HG03457 (cell line): ENCODE measurements at regions not wholly inside any gene's neighbourhood (a gene's known extent, or its start where the extent isn't known, plus 50 kb on each side); places are given as distances from the start of the nearest gene placed in this dataset.

Experiments
- ATAC-seq: cut with Tn5 transposase; IDR thresholded peaks from one replicate; pipeline ENCODE4 v1.9.1; 2021; ENCODE audit warnings: moderate number of reproducible peaks; ENCODE audit not compliant: unreplicated experiment

GRCh38 chr6:40759838-40760237, 172.7 kb upstream of the LRFN2 start:
- no peak for ATAC-seq

GRCh38 chr6:40759264-40759663, 172.1 kb upstream of the LRFN2 start:
- ATAC-seq = no peak

GRCh38 chr6:40755749-40756452, 168.7 kb upstream of the LRFN2 start:
- no peak for ATAC-seq

GRCh38 chr6:40755046-40755681, 168.0 kb upstream of the LRFN2 start:
- no peak for ATAC-seq

GRCh38 chr6:40754461-40755045, 167.4 kb upstream of the LRFN2 start:
- ATAC-seq = no peak

- no peak for ATAC-seq
Observed at GRCh38 chr6:40753675-40754448, 166.7 kb upstream of the LRFN2 start.

GRCh38 chr6:40753048-40753447, 165.9 kb upstream of the LRFN2 start:
- no peak for ATAC-seq

GRCh38 chr6:40744835-40745234, 157.7 kb upstream of the LRFN2 start:
- no peak for ATAC-seq

- no peak for ATAC-seq
Observed at GRCh38 chr6:40743690-40744446, 156.7 kb upstream of the LRFN2 start.

- no peak for ATAC-seq
Observed at GRCh38 chr6:40743226-40743625, 156.1 kb upstream of the LRFN2 start.

- no peak for ATAC-seq
Observed at GRCh38 chr6:40740518-40740917, 153.4 kb upstream of the LRFN2 start.

- ATAC-seq = no peak
Observed at GRCh38 chr6:40738551-40739193, 151.5 kb upstream of the LRFN2 start.

GRCh38 chr6:40735521-40735920, 148.4 kb upstream of the LRFN2 start:
- no peak for ATAC-seq

GRCh38 chr6:40735121-40735520, 148.0 kb upstream of the LRFN2 start:
- no peak for ATAC-seq

- no peak for ATAC-seq
Observed at GRCh38 chr6:40734607-40735006, 147.4 kb upstream of the LRFN2 start.

- ATAC-seq = no peak
Observed at GRCh38 chr6:40733770-40734396, 146.7 kb upstream of the LRFN2 start.

GRCh38 chr6:40733290-40733689, 146.1 kb upstream of the LRFN2 start:
- no peak for ATAC-seq

GRCh38 chr6:40732878-40733277, 145.7 kb upstream of the LRFN2 start:
- ATAC-seq = no peak

GRCh38 chr6:40728643-40729042, 141.5 kb upstream of the LRFN2 start:
- no peak for ATAC-seq

- no peak for ATAC-seq
Observed at GRCh38 chr6:40727271-40727670, 140.1 kb upstream of the LRFN2 start.
